HEK293T (cell line): ENCODE measurements at regions not wholly inside any gene's neighbourhood (a gene's known extent, or its start where the extent isn't known, plus 50 kb on each side); places are given as distances from the start of the nearest gene placed in this dataset.

Experiments
- CTCF ChIA-PET: fragments of 350-600 bp; formaldehyde crosslinking; extraction: SDS; loops from one replicate; lab custom pipeline; 2021; ENCODE audit warnings: antibody characterized with exemption, inconsistent platforms; lab: Yijun Ruan, JAX
- POLR2A ChIA-PET: fragments of 350-600 bp; formaldehyde crosslinking; extraction: SDS; loops from one replicate; lab custom pipeline; 2020; ENCODE audit warnings: antibody characterized with exemption, inconsistent platforms; lab: Yijun Ruan, JAX
- DNase-seq: peaks from one replicate; pipeline ENCODE4 v3.0.0; 2012; ENCODE audit warnings: mixed read lengths; ENCODE audit errors: extremely low spot score
- ARNT ChIP-seq: fragments of 450-650 bp; IDR thresholded peaks from 2 replicates; pipeline ENCODE4 v1.6.1; 2017; ENCODE audit warnings: mild to moderate bottlenecking
- BHLHE40 ChIP-seq: fragments of 450-650 bp; IDR thresholded peaks from 2 replicates; pipeline ENCODE4 v1.6.1; 2016; ENCODE audit warnings: mild to moderate bottlenecking, moderate library complexity, borderline replicate concordance
- CTBP1 ChIP-seq: fragments of 450-650 bp; IDR thresholded peaks from 2 replicates; pipeline ENCODE4 v1.6.1; 2016; ENCODE audit warnings: borderline replicate concordance
- ELF4 ChIP-seq: fragments of 450-650 bp; IDR thresholded peaks from 2 replicates; pipeline ENCODE4 v1.6.1; 2017; ENCODE audit warnings: antibody characterized with exemption
- FOXA1 ChIP-seq: fragments of 450-650 bp; IDR thresholded peaks from 2 replicates; pipeline ENCODE4 v1.6.1; 2016; ENCODE audit warnings: mild to moderate bottlenecking
- FOXK2 ChIP-seq: fragments of 450-650 bp; IDR thresholded peaks from 2 replicates; pipeline ENCODE4 v1.6.1; 2016; ENCODE audit warnings: mild to moderate bottlenecking
- FOXM1 ChIP-seq: fragments of 450-650 bp; IDR thresholded peaks from 2 replicates; pipeline ENCODE4 v1.6.1; 2017; ENCODE audit warnings: mild to moderate bottlenecking, borderline replicate concordance
- HDGF ChIP-seq: fragments of 450-650 bp; IDR thresholded peaks from 2 replicates; pipeline ENCODE4 v1.6.1; 2017; ENCODE audit warnings: antibody characterized with exemption, borderline replicate concordance
- L3MBTL2 ChIP-seq: fragments of 450-650 bp; conservative IDR thresholded peaks from 2 replicates; pipeline ENCODE4 v1.6.1; 2016; ENCODE audit warnings: mild to moderate bottlenecking
- LEF1 ChIP-seq: fragments of 450-650 bp; IDR thresholded peaks from 2 replicates; pipeline ENCODE4 v1.6.1; 2017; ENCODE audit warnings: mild to moderate bottlenecking, borderline replicate concordance
- NFRKB ChIP-seq: fragments of 450-650 bp; IDR thresholded peaks from 2 replicates; pipeline ENCODE4 v1.6.1; 2016; ENCODE audit warnings: mild to moderate bottlenecking, moderate library complexity
- SP1 ChIP-seq: fragments of 450-650 bp; IDR thresholded peaks from 2 replicates; pipeline ENCODE4 v1.6.1; 2017
- SUZ12 ChIP-seq: fragments of 450-650 bp; IDR thresholded peaks from 2 replicates; pipeline ENCODE4 v1.6.1; 2016; ENCODE audit warnings: mild to moderate bottlenecking
- TARDBP ChIP-seq: fragments of 450-650 bp; IDR thresholded peaks from 2 replicates; pipeline ENCODE4 v1.6.1; 2016
- ZNF384 ChIP-seq: fragments of 450-650 bp; IDR thresholded peaks from 2 replicates; pipeline ENCODE4 v1.6.1; 2016
- TF ChIP-seq, protein P1 (sequence below): fragments of 450-650 bp; IDR thresholded peaks from 2 replicates; pipeline ENCODE4 v1.6.1; 2016

DNA sequence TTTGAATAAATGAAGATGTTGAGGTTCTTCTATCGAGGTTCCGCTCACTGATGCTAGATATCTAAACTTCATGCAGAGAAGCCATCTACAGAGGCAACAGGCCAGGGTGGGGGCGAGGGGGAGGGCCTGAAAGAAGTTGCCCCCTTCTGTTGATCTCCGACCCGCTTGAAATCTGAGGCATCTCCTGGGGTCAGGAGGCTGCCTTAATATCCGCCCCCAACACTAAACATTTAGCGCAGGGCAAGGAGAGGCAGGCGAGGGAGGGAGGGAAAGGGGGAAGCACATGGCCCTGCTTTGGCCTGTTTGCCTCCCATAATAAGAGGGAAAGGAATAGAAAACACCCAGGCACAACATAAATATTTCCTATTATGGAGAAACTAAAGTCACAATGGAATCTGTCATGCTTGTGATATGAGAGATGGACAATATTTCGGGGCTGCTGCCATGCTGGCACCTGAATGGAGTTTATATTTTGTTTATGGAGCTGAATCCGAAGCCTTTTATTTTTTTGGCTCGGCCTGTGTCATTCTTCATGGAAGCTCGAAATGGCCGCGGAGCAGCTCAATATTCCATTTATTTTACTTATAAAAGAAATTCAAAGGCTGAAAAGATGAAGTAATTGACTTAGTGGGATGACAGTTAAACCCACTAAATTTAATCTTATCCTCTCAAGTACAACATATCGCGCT, 221.1 kb downstream of the INSIG2 start:
- POLR2A ChIA-PET, result no interaction called here
- DNase-seq, result no peak
- CTCF ChIA-PET, result no interaction called here
- TF ChIP-seq NFRKB (no peak), FOXM1 (no peak), TARDBP (no peak), BHLHE40 (no peak), HDGF (no peak)

DNA sequence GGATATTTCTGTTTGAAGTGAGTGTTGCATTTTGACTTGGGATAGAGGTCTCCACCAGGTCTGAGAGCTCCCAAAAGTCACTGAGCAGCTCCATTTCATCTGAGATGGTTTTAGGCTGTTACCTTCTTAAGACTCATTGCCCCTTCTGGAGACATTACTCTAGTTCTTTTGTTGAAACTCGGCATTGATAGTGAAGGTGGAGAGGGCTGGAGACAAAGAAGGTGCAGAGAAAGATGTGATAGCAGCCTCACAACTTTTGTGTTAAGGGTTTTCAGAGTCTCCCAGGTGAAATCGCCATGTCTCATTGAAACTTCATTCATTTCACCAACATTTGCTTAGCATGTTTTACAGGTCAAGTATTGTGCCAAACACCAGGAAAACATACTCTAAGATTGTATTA, 219.6 kb downstream of the INSIG2 start:
- CTCF ChIA-PET, result no interaction called here
- POLR2A ChIA-PET, result no interaction called here
- no peak for DNase-seq
- TF ChIP-seq ZNF384 (no peak), L3MBTL2 (no peak), TARDBP (no peak), BHLHE40 (no peak), NFRKB (no peak), FOXA1 (no peak), FOXM1 (no peak), FOXK2 (no peak), HDGF (no peak), CTBP1 (no peak), ARNT (no peak), SP1 (no peak), ELF4 (no peak), SUZ12 (no peak), LEF1 (no peak)
- TF ChIP-seq, protein P1, sequence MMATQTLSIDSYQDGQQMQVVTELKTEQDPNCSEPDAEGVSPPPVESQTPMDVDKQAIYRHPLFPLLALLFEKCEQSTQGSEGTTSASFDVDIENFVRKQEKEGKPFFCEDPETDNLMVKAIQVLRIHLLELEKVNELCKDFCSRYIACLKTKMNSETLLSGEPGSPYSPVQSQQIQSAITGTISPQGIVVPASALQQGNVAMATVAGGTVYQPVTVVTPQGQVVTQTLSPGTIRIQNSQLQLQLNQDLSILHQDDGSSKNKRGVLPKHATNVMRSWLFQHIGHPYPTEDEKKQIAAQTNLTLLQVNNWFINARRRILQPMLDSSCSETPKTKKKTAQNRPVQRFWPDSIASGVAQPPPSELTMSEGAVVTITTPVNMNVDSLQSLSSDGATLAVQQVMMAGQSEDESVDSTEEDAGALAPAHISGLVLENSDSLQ, result no peak

DNA sequence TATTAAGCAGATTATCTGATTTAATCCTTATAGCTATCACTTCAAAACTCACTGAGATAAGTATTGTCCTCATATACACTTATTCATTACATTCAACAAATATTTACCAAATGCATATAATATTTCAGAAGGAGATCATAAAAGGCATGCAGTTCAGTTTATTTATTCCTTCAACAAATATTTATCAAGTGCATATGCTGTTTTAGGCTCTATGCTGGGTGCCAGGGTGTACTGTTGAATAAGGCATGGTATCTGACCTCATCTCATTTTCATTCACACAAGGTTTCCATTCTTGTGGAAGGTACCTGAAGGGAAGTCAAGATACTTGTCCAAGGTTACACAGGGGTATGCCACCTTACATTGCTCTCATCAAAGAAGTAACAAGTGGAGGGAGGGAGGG, 213.0 kb downstream of the INSIG2 start:
- CTCF ChIA-PET, result interaction anchor here (0.6 kb wide), 1 partner anchor 54 kb away, joined by 13 read pairs; no protein-coding TSS in a partner anchor
- TF ChIP-seq CTBP1 (no peak), FOXK2 (no peak), LEF1 (no peak), SP1 (no peak), FOXM1 (no peak), ARNT (no peak), HDGF (no peak), BHLHE40 (no peak), NFRKB (no peak), ELF4 (no peak), SUZ12 (no peak), TARDBP (no peak), ZNF384 (no peak), FOXA1 (no peak), L3MBTL2 (no peak)
- TF ChIP-seq, protein P1, result no peak
- DNase-seq, result no peak
- POLR2A ChIA-PET, result no interaction called here

DNA sequence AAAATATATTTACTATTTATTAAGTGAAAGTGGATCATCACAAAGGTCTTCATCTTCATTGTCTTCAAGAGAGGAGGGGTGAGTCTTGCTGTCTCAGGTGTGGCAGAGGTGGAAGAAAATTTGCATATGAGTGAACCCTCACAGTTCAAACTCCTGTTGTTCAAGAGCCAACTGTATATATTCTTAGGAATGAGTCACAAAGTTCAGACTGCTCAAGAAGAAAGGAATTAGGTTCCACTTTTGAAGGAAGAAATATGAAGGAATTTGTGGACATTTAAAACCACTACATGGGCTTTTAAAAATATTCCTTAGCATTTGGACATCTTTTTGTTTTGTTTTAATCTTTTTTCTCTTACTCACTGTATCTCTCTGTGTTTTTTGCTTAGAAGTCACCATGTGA, 212.6 kb downstream of the INSIG2 start:
- ChIA-PET POLR2A (no interaction called here), CTCF (interaction anchor here (0.6 kb wide), 1 partner anchor 54 kb away, joined by 13 read pairs; no protein-coding TSS in a partner anchor)
- TF ChIP-seq LEF1 (no peak), ZNF384 (no peak), ELF4 (no peak), SUZ12 (no peak), ARNT (no peak), FOXK2 (no peak), SP1 (no peak), FOXA1 (no peak), BHLHE40 (no peak), NFRKB (no peak), CTBP1 (no peak), FOXM1 (no peak), TARDBP (no peak), L3MBTL2 (no peak)
- TF ChIP-seq, protein P1, result no peak
- DNase-seq, result no peak

DNA sequence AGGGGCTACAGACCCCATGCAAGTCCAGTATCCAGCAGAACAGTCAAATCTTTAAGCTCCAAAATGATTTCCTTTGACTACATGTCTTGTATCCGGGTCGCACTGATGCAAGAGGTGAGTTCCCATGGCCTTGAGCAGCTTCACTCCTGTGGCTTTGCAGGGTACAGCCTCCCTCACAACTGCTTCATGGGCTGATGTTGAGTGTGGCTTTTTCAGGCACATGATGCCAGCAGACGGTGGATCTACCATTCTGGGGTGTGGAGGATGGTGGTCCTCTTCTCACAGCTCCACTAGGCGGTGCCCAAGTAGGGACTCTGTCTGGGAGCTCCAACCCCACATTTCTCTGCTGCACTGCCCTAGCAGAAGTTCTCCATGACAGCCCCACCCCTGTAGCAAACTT, 208.4 kb downstream of the INSIG2 start:
- CTCF ChIA-PET, result no interaction called here
- no peak for DNase-seq

DNA sequence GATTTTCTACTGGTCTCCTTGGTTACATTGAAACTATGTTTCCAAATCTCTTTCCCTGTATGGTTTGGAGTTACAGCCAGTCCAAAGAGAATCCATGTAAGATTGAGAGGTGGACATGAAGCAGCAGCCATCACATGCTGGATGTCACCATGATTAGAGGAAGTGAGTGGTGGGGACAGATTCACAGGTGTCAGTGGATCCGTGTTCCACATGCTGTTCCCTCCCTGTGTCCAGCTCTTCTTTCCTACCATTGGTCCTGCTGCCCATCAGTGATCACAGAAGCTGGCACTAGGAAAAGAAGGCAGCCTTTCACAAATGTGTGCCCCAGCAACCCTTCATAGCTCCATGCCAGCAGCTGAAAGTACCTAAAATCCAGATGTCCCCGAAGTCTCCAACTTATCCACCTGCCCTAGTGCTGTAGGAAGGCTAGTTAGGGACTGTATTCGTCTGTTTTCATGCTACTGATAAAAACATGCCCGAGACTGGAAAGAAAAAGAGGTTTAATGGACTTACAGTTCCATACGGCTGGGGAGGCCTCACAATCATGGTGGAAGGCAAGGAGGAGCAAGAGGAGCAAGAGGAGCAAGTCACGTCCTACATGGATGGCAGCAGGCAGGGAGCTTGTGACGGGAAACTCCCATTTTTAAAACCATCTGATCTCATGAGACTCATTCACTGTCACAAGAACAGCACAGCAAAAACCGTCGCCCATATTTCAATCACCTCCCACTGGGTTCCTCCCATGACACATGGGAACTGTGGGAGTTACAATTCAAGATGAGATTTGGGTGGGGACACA, 207.5 kb downstream of the INSIG2 start:
- POLR2A ChIA-PET, result no interaction called here
- TF ChIP-seq CTBP1, result no peak
- DNase-seq, result no peak
- CTCF ChIA-PET, result no interaction called here

More for the DNA sequence above, 208.4 kb downstream of the INSIG2 start:
- POLR2A ChIA-PET, result no interaction called here
- TF ChIP-seq ZNF384, result no peak
